ENCODE measurements at regions not wholly inside any gene's neighbourhood (a gene's known extent, or its start where the extent isn't known, plus 50 kb on each side); places are given as distances from the start of the nearest gene placed in this dataset.

GRCh38 chr4:117678861-117679260 lies 355.4 kb upstream of the NDST3 start:
- TF ChIP-seq CTCF (conservative IDR thresholded peaks at IDR 0.05 in 1 of 2, IDR thresholded peaks at IDR 0.05 in 1 of 2; ENCODE audit: extremely low read depth in 1 of 2, insufficient read depth in 1 of 2, low read depth in 1 of 2, low read length in 2 of 2), result no peak
- no peak for TF ChIP-seq EZH2 (IDR thresholded peaks at IDR 0.05; ENCODE audit: borderline replicate concordance, low read length)
